A673 (cell line): ENCODE measurements at regions not wholly inside any gene's neighbourhood (a gene's known extent, or its start where the extent isn't known, plus 50 kb on each side); places are given as distances from the start of the nearest gene placed in this dataset.

ENCODE experiments used
- EZH2 ChIP-seq: fragments of 200-600 bp; sonication (generic); IDR thresholded peaks from 2 replicates; pipeline ENCODE4 v1.6.1; 2017; ENCODE audit warnings: borderline replicate concordance, low read depth, mild to moderate bottlenecking, mixed read lengths, antibody characterized with exemption, low read length; ENCODE audit not compliant: poor library complexity, severe bottlenecking
- TF ChIP-seq, protein P1 (sequence below): fragments of 300-800, 200-600 bp; sonication (generic); conservative IDR thresholded peaks from 2 replicates; pipeline ENCODE4 v1.5.1; 2017; ENCODE audit warnings: low read depth, mild to moderate bottlenecking, antibody characterized with exemption, low read length, moderate library complexity, mixed read lengths

DNA sequence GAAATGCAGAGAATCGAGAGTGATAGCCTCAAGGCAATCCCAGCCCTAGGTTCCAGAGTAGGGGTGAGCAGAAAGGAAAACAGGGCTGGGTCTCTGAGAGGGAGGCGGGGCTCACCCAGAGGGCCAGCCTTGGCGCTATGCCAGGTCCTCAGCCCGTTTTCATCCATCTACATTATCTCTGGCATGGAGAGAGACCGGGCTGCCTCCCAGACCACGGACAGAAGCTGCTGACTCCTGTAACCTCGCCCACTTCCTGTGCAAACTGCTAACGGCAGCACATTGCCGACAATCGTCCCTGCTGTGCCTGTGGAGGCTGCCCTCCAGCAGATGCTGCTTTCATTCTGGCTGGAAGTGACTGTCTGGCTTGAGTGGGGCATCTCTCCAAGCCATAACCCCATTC is 569.1 kb downstream of the NPHP4 start:
- TF ChIP-seq, protein P1, sequence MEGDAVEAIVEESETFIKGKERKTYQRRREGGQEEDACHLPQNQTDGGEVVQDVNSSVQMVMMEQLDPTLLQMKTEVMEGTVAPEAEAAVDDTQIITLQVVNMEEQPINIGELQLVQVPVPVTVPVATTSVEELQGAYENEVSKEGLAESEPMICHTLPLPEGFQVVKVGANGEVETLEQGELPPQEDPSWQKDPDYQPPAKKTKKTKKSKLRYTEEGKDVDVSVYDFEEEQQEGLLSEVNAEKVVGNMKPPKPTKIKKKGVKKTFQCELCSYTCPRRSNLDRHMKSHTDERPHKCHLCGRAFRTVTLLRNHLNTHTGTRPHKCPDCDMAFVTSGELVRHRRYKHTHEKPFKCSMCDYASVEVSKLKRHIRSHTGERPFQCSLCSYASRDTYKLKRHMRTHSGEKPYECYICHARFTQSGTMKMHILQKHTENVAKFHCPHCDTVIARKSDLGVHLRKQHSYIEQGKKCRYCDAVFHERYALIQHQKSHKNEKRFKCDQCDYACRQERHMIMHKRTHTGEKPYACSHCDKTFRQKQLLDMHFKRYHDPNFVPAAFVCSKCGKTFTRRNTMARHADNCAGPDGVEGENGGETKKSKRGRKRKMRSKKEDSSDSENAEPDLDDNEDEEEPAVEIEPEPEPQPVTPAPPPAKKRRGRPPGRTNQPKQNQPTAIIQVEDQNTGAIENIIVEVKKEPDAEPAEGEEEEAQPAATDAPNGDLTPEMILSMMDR: no peak
- TF ChIP-seq EZH2: no peak
